Bronchial epithelial cell (primary cell): ENCODE measurements at regions not wholly inside any gene's neighbourhood (a gene's known extent, or its start where the extent isn't known, plus 50 kb on each side); places are given as distances from the start of the nearest gene placed in this dataset.

ENCODE experiments used
- DNase-seq: peaks from one replicate; pipeline ENCODE4 v3.0.0-alpha.2; 2010; ENCODE audit warnings: low read depth
- FAIRE-seq: peaks from 2 replicates; lab custom pipeline; 2011; peaks lifted over from hg19 to GRCh38; lab: Jason Lieb, UNC
- H3K27me3 ChIP-seq: 2 replicates; pipeline ENCODE4 v1.5.1; 2011; ENCODE audit warnings: low read length; ENCODE audit not compliant: control insufficient read depth, insufficient read depth
- H3K36me3 ChIP-seq: 2 replicates; pipeline ENCODE4 v1.5.1; 2011; ENCODE audit warnings: low read length; ENCODE audit not compliant: control insufficient read depth, insufficient read depth
- H3K4me3 ChIP-seq: 2 replicates; pipeline ENCODE4 v1.5.1; 2011; ENCODE audit warnings: mild to moderate bottlenecking, low read depth, low read length, control low read depth
- CTCF ChIP-seq: IDR thresholded peaks from 2 replicates; pipeline ENCODE4 v1.5.1; 2011; ENCODE audit warnings: mild to moderate bottlenecking, moderate library complexity, low read length, control low read depth, inconsistent platforms; ENCODE audit not compliant: insufficient read depth, severe bottlenecking

- H3K4me3 ChIP-seq, result no peak overlapping the region
- DNase-seq, result no peak
- H3K36me3 ChIP-seq, result no peaks in the 10 kb centered on the region
- no peak for FAIRE-seq
- no peak for TF ChIP-seq CTCF
- no peaks in the 10 kb centered on the region for H3K27me3 ChIP-seq
These were observed 238.9 kb upstream of the SRRM4 start for GRCh38 chr12:118742431-118742830.

DNA sequence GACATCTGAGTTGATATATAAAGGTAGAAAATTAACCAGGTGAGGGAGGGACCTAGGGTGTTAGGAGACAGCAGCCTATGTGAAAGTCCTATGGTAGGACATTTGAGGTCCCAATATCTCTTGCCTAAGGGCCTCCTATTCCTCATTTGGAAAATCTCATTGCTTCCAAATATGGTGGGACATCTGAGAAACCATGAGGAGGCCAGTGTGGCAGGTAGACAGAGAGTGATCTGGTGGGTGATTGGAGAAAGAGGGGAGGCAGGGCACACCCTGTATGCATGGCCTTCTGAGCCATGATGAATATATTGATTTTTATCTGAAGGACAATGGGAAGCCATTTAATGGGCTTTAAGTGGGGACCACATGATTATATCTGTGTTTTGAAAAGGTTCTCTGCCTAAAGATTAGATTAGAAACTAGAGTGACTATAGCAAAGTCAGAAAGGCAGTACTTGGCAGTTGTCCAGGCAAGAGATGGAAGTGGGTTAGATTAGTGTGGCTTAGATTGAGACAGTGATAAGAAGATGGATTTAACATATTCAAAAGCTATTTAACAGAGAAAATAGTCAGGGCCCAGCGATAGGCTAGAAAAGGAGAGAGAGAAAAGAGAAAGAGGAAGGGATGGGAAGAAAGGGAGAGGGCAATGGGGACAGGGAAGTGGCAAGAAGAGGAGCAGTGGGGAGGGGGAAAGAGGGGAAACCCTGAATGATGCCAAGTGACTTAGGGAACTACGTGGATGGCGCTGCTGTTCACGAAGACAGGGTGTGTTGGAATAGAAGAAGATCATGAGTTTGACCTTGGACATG is 237.2 kb upstream of the SRRM4 start:
- no peak for TF ChIP-seq CTCF
- FAIRE-seq, result no peak
- Histone ChIP-seq H3K36me3 (no peaks in the 10 kb centered on the region), H3K4me3 (no peak overlapping the region), H3K27me3 (no peaks in the 10 kb centered on the region)
- no peak for DNase-seq

DNA sequence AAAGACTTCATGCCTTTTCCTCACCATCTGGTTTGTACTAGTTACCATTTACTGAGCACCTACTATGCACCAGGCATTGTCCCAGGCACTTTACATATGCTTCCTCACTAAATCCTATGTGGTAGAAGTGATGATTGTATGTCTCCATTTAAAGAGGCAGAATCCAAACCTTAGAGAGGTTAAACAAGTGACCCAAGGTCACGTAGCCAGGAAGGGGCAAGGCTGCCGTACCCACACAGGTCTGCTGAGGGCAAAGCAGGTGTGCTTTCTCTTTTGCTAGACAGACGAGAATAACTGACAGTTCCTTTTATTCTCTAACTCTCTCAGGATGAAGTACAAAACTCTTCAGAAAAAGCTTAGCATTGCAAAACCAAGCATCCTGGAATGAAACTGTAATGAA is 235.2 kb upstream of the SRRM4 start:
- no peak overlapping the region for H3K4me3 ChIP-seq
- H3K36me3 ChIP-seq, result no peaks in the 10 kb centered on the region
- no peak for TF ChIP-seq CTCF
- H3K27me3 ChIP-seq, result no peaks in the 10 kb centered on the region
- DNase-seq (no peak), FAIRE-seq (no peak)

GRCh38 chr12:118746960-118747359 is 234.4 kb upstream of the SRRM4 start:
- Histone ChIP-seq H3K36me3 (no peaks in the 10 kb centered on the region), H3K27me3 (no peaks in the 10 kb centered on the region), H3K4me3 (no peak overlapping the region)
- DNase-seq (no peak), FAIRE-seq (no peak)
- TF ChIP-seq CTCF, result no peak

DNA sequence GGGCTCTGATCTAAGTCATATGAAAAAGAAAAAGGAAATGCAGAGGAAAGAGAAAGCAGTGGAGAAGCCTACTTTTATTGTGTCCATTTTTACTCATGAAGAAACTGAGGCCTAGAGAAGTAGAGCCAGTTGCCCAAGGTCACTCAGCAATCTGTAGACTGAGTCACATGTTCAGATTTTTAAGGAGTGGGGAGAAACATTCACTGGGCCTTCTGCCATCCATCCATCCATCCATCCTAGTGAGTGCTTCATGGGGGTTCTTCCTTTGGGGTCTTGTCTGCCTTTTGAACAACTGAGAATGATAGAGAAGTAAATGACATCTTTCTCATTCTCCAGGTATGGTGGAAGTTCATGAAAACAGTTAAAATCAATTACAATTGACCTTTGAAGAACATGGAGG is 233.6 kb upstream of the SRRM4 start:
- TF ChIP-seq CTCF, result no peak
- H3K27me3 ChIP-seq, result no peaks in the 10 kb centered on the region
- no peak for DNase-seq
- FAIRE-seq, result no peak
- no peaks in the 10 kb centered on the region for H3K36me3 ChIP-seq
- H3K4me3 ChIP-seq, result no peak overlapping the region
